ENCODE measurements at regions not wholly inside any gene's neighbourhood (a gene's known extent, or its start where the extent isn't known, plus 50 kb on each side); places are given as distances from the start of the nearest gene placed in this dataset.

- H3K4me2 ChIP-seq (ENCODE audit: low read length) = no peak overlapping the region
- TF ChIP-seq CTCF (IDR thresholded peaks at IDR 0.05; ENCODE audit: low read depth, low read length) (no peak), EZH2phosphoT487 (IDR thresholded peaks at IDR 0.05; ENCODE audit: low read depth) (no peak)
- no peak overlapping the region for H2AFZ ChIP-seq (ENCODE audit: low read depth, low read length)
- H3K4me1 ChIP-seq (ENCODE audit: low read length) = no peaks in the 10 kb centered on the region
- no peak overlapping the region for H3K9ac ChIP-seq (ENCODE audit: low read length)
- no peaks in the 10 kb centered on the region for H3K36me3 ChIP-seq (replicated peaks; ENCODE audit: low read depth, low read length)
- H3K27me3 ChIP-seq (ENCODE audit: low read depth, low read length) = no peaks in the 10 kb centered on the region
- H3K4me3 ChIP-seq (ENCODE audit: low read length) = no peak overlapping the region
- no peaks in the 10 kb centered on the region for H3K9me3 ChIP-seq (ENCODE audit: insufficient read depth, low read length)
- H4K20me1 ChIP-seq (ENCODE audit: insufficient read depth, low read length) = no peaks in the 10 kb centered on the region
- H3K27ac ChIP-seq (ENCODE audit: low read length) = no peak overlapping the region
- no peaks in the 10 kb centered on the region for H3K79me2 ChIP-seq (ENCODE audit: low read length)
These were observed 540.0 kb downstream of the OMA1 start for GRCh38 chr1:58006421-58007046.

GRCh38 chr1:58005212-58005611 lies 541.3 kb downstream of the OMA1 start:
- no peaks in the 10 kb centered on the region for H3K9me3 ChIP-seq (ENCODE audit: insufficient read depth, low read length)
- H2AFZ ChIP-seq (ENCODE audit: low read depth, low read length) = no peak overlapping the region
- no peaks in the 10 kb centered on the region for H3K79me2 ChIP-seq (ENCODE audit: low read length)
- no peaks in the 10 kb centered on the region for H4K20me1 ChIP-seq (ENCODE audit: insufficient read depth, low read length)
- H3K9ac ChIP-seq (ENCODE audit: low read length) = no peak overlapping the region
- no peaks in the 10 kb centered on the region for H3K4me1 ChIP-seq (ENCODE audit: low read length)
- no peaks in the 10 kb centered on the region for H3K36me3 ChIP-seq (replicated peaks; ENCODE audit: low read depth, low read length)
- no peaks in the 10 kb centered on the region; the same call in 1 of the 2 replicates for H3K27me3 ChIP-seq (ENCODE audit: low read depth, low read length)
- no peak overlapping the region for H3K4me2 ChIP-seq (ENCODE audit: low read length)
- TF ChIP-seq CTCF (IDR thresholded peaks at IDR 0.05; ENCODE audit: low read depth, low read length) = no peak
- no peak overlapping the region for H3K27ac ChIP-seq (ENCODE audit: low read length)
- H3K4me3 ChIP-seq (ENCODE audit: low read length) = no peak overlapping the region

GRCh38 chr1:58003988-58004387 lies 542.5 kb downstream of the OMA1 start:
- Histone ChIP-seq H3K4me3 (ENCODE audit: low read length) (no peak overlapping the region), H3K36me3 (replicated peaks; ENCODE audit: low read depth, low read length) (no peaks in the 10 kb centered on the region), H4K20me1 (ENCODE audit: insufficient read depth, low read length) (no peaks in the 10 kb centered on the region), H2AFZ (ENCODE audit: low read depth, low read length) (no peak overlapping the region), H3K9me3 (ENCODE audit: insufficient read depth, low read length) (no peaks in the 10 kb centered on the region), H3K27me3 (ENCODE audit: low read depth, low read length) (no peaks in the 10 kb centered on the region; the same call in 1 of the 2 replicates), H3K27ac (ENCODE audit: low read length) (no peak overlapping the region), H3K79me2 (ENCODE audit: low read length) (no peaks in the 10 kb centered on the region), H3K9ac (ENCODE audit: low read length) (no peak overlapping the region), H3K4me1 (ENCODE audit: low read length) (no peaks in the 10 kb centered on the region), H3K4me2 (ENCODE audit: low read length) (no peak overlapping the region)
- no peak for TF ChIP-seq CTCF (IDR thresholded peaks at IDR 0.05; ENCODE audit: low read depth, low read length)
- TF ChIP-seq EZH2phosphoT487 (IDR thresholded peaks at IDR 0.05; ENCODE audit: low read depth) = no peak

- no peak overlapping the region for H2AFZ ChIP-seq (ENCODE audit: low read depth, low read length)
- no peak overlapping the region for H3K4me3 ChIP-seq (ENCODE audit: low read length)
- H3K4me2 ChIP-seq (ENCODE audit: low read length) = no peak overlapping the region
- no peaks in the 10 kb centered on the region for H3K79me2 ChIP-seq (ENCODE audit: low read length)
- no peaks in the 10 kb centered on the region for H4K20me1 ChIP-seq (ENCODE audit: insufficient read depth, low read length)
- TF ChIP-seq CTCF (IDR thresholded peaks at IDR 0.05; ENCODE audit: low read depth, low read length) (no peak), EZH2phosphoT487 (IDR thresholded peaks at IDR 0.05; ENCODE audit: low read depth) (no peak)
- no peaks in the 10 kb centered on the region for H3K9me3 ChIP-seq (ENCODE audit: insufficient read depth, low read length)
- no peak overlapping the region for H3K9ac ChIP-seq (ENCODE audit: low read length)
- H3K27me3 ChIP-seq (ENCODE audit: low read depth, low read length) = no peaks in the 10 kb centered on the region; the same call in 1 of the 2 replicates
- H3K4me1 ChIP-seq (ENCODE audit: low read length) = no peaks in the 10 kb centered on the region
- no peak overlapping the region for H3K27ac ChIP-seq (ENCODE audit: low read length)
- H3K36me3 ChIP-seq (replicated peaks; ENCODE audit: low read depth, low read length) = no peaks in the 10 kb centered on the region
These were observed 543.5 kb downstream of the OMA1 start for GRCh38 chr1:58003059-58003458.
